GM23338 (cell line): ENCODE measurements at regions not wholly inside any gene's neighbourhood (a gene's known extent, or its start where the extent isn't known, plus 50 kb on each side); places are given as distances from the start of the nearest gene placed in this dataset.

Source experiments
- ATAC-seq: fragments of 200-7000 bp; cut with Tn5 transposase; 3 replicates; pipeline ENCODE4 v1.9.1; 2020
- DNase-seq: peaks from one replicate; pipeline ENCODE4 v3.0.0-alpha.2; 2015; ENCODE audit warnings: low spot score
- H2AFZ ChIP-seq: fragments of 200-600 bp; sonication (generic); 2 replicates; pipeline ENCODE4 v1.8.0; 2016; ENCODE audit warnings: antibody characterized with exemption, mild to moderate bottlenecking, moderate library complexity
- H3F3A ChIP-seq: fragments of 200-600 bp; sonication (generic); replicated peaks from 2 replicates; pipeline ENCODE4 v1.8.0; 2017; ENCODE audit warnings: antibody characterized with exemption, mixed run types, low read depth
- H3K27ac ChIP-seq: fragments of 200-600 bp; sonication (generic); 2 replicates; pipeline ENCODE4 v1.6.1; 2016; ENCODE audit warnings: low read depth
- H3K27me3 ChIP-seq: fragments of 200-600 bp; sonication (generic); 2 replicates; pipeline ENCODE4 v1.8.0; 2016; ENCODE audit warnings: mild to moderate bottlenecking, mixed run types, moderate library complexity; ENCODE audit not compliant: insufficient read depth
- H3K36me3 ChIP-seq: fragments of 200-600 bp; sonication (generic); 2 replicates; pipeline ENCODE4 v1.8.0; 2016; ENCODE audit warnings: mild to moderate bottlenecking; ENCODE audit not compliant: insufficient read depth
- H3K4me1 ChIP-seq: fragments of 200-600 bp; sonication (generic); 2 replicates; pipeline ENCODE4 v1.8.0; 2016; ENCODE audit warnings: mild to moderate bottlenecking, moderate library complexity; ENCODE audit not compliant: insufficient read depth
- H3K4me2 ChIP-seq: fragments of 200-600 bp; sonication (generic); 2 replicates; pipeline ENCODE4 v1.7.1; 2017; ENCODE audit warnings: mixed run types
- H3K4me3 ChIP-seq: fragments of 200-600 bp; sonication (generic); 2 replicates; pipeline ENCODE4 v1.6.1; 2016; ENCODE audit warnings: mixed run types
- H3K79me2 ChIP-seq: fragments of 200-600 bp; sonication (generic); replicated peaks from 2 replicates; pipeline ENCODE4 v1.8.0; 2017; ENCODE audit warnings: mild to moderate bottlenecking; ENCODE audit not compliant: insufficient read depth
- H3K9me2 ChIP-seq: fragments of 200-600 bp; sonication (generic); 2 replicates; pipeline ENCODE4 v1.8.0; 2017; ENCODE audit not compliant: insufficient read depth
- H4K20me1 ChIP-seq: fragments of 200-600 bp; sonication (generic); replicated peaks from 2 replicates; pipeline ENCODE4 v1.8.0; 2017; ENCODE audit warnings: mild to moderate bottlenecking; ENCODE audit not compliant: insufficient read depth
- H3K27ac Mint-ChIP-seq: 2 replicates; pipeline ENCODE4 v1.8.0; 2020; ENCODE audit warnings: inconsistent platforms, mild to moderate bottlenecking, moderate library complexity, mixed read lengths
- H3K27me3 Mint-ChIP-seq: 3 replicates; pipeline ENCODE4 v1.8.0; 2022; ENCODE audit warnings: low read depth, mild to moderate bottlenecking, moderate library complexity, mixed read lengths, inconsistent platforms; ENCODE audit not compliant: insufficient read depth, poor library complexity
- H3K36me3 Mint-ChIP-seq: 3 replicates; pipeline ENCODE4 v1.8.0; 2021; ENCODE audit warnings: low read depth, mild to moderate bottlenecking, inconsistent platforms, moderate library complexity, mixed read lengths
- H3K4me1 Mint-ChIP-seq: 3 replicates; pipeline ENCODE4 v1.8.0; 2020; ENCODE audit warnings: mild to moderate bottlenecking, inconsistent platforms, mixed read lengths
- H3K4me3 Mint-ChIP-seq: 3 replicates; pipeline ENCODE4 v1.8.0; 2021; ENCODE audit warnings: moderate library complexity, mild to moderate bottlenecking, inconsistent platforms, mixed read lengths
- H3K9me3 Mint-ChIP-seq: 3 replicates; pipeline ENCODE4 v1.8.0; 2020; ENCODE audit warnings: moderate library complexity, mild to moderate bottlenecking, inconsistent platforms, mixed read lengths
- EZH2 ChIP-seq: fragments of 200-600 bp; sonication (generic); IDR thresholded peaks from one replicate; pipeline ENCODE4 v1.8.0; 2017; ENCODE audit warnings: antibody characterized with exemption, mild to moderate bottlenecking, low read depth; ENCODE audit not compliant: unreplicated experiment
- JUNB ChIP-seq: IDR thresholded peaks from one replicate; pipeline ENCODE4 v1.6.1; 2016; ENCODE audit warnings: antibody characterized with exemption; ENCODE audit not compliant: unreplicated experiment
- NANOG ChIP-seq: IDR thresholded peaks from 2 replicates; pipeline ENCODE4 v1.6.1; 2016; ENCODE audit warnings: antibody characterized with exemption, borderline replicate concordance
- POLR2AphosphoS5 ChIP-seq: IDR thresholded peaks from 2 replicates; pipeline ENCODE4 v1.6.1; 2016; ENCODE audit warnings: antibody characterized with exemption, low read depth
- STAT1 ChIP-seq: IDR thresholded peaks from one replicate; pipeline ENCODE4 v1.6.1; 2016; ENCODE audit warnings: antibody characterized with exemption; ENCODE audit not compliant: unreplicated experiment
- ZNF331 ChIP-seq: fragments of 250-450 bp; sonication (Bioruptor Pico); IDR thresholded peaks from 2 replicates; pipeline ENCODE4 v1.5.0; 2020; ENCODE audit warnings: low read depth, mild to moderate bottlenecking, moderate library complexity
- TF ChIP-seq, protein P1 (sequence below), 2 experiments: fragments of 200-600 bp in 1 of 2; sonication (generic) in 1 of 2; conservative IDR thresholded peaks; 2 replicates each; pipeline versions ENCODE4 v1.5.1 to v1.6.1; 2016 to 2017; ENCODE audit warnings: antibody characterized with exemption in 2 of 2, low read depth in 2 of 2, mild to moderate bottlenecking in 2 of 2, moderate library complexity in 1 of 2
- TF ChIP-seq, protein P2 (sequence below): fragments of 250-450 bp; sonication (Bioruptor Pico); IDR thresholded peaks from 2 replicates; pipeline ENCODE4 v1.5.0; 2020; ENCODE audit warnings: mild to moderate bottlenecking, moderate library complexity
- TF ChIP-seq, protein P3 (sequence below): IDR thresholded peaks from one replicate; pipeline ENCODE4 v1.6.1; 2018; ENCODE audit warnings: antibody characterized with exemption; ENCODE audit not compliant: unreplicated experiment

DNA sequence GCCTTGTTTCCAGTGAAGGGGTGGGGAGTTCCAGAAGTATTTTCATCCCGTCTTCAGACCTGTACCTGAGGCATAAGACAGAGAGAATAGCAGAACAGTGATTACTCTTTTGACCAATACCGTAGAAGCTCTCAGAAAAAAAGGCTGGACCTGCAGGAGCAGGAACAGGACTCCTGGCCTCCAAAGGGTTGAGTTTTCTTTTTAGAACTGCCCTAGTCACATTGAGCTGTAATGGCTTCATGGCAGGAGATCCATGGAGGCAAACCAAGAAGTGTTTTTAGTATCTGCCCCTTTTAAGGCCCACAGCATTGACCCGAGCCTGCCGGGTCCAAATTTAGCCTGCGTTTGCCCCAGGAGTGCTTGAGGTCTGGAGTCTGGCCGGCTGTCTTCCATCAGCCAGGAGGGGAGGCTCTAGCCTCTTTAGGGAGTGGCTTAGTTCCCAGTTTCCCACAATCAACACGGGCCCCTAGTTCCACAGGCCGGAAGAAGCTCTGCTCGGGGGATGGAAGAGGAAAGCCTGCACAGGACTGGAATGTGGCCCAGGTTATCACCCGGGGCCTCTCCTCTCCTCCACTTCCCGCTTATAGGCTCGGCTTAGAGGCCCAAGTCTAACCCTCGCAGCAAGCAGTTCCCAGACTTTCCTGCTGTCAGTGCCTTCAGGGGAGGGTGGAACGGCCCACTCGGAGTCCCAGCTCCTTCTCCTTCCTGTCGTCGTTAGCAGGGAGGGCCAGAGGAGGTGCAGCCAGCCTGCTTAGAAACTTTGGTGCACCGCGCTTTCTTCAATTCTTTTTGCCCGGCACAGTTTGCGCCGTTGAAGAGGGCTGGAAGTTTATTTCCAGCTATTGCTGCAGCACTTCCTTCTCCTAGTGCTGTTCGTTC is 80.7 kb downstream of the C9orf152 start:
- Mint-ChIP-seq H3K4me1 (peaks cover 97% of the 10 kb centered on the region), H3K27me3 (no peaks in the 10 kb centered on the region), H3K4me3 (peak overlapping the region; percentile 27; the same call in 2 of the 3 replicates), H3K36me3 (peaks cover 9% of the 10 kb centered on the region), H3K27ac (peak overlapping the region; percentile 96; the same call in 1 of the 2 replicates), H3K9me3 (no peaks in the 10 kb centered on the region)
- Histone ChIP-seq H3K27me3 (no peaks in the 10 kb centered on the region), H3F3A (no peaks in the 10 kb centered on the region), H4K20me1 (no peaks in the 10 kb centered on the region), H3K9me2 (no peaks in the 10 kb centered on the region), H3K4me3 (no peak overlapping the region), H3K79me2 (peaks cover 60% of the 10 kb centered on the region), H2AFZ (no peak overlapping the region), H3K4me1 (peaks cover 71% of the 10 kb centered on the region), H3K27ac (peak overlapping the region; percentile 24), H3K4me2 (peak overlapping the region; percentile 53; the same call in 1 of the 2 replicates), H3K36me3 (no peaks in the 10 kb centered on the region)
- peak; percentile 77 for DNase-seq
- peak; percentile 35 for ATAC-seq
- no peak for TF ChIP-seq JUNB
- TF ChIP-seq, protein P1, sequence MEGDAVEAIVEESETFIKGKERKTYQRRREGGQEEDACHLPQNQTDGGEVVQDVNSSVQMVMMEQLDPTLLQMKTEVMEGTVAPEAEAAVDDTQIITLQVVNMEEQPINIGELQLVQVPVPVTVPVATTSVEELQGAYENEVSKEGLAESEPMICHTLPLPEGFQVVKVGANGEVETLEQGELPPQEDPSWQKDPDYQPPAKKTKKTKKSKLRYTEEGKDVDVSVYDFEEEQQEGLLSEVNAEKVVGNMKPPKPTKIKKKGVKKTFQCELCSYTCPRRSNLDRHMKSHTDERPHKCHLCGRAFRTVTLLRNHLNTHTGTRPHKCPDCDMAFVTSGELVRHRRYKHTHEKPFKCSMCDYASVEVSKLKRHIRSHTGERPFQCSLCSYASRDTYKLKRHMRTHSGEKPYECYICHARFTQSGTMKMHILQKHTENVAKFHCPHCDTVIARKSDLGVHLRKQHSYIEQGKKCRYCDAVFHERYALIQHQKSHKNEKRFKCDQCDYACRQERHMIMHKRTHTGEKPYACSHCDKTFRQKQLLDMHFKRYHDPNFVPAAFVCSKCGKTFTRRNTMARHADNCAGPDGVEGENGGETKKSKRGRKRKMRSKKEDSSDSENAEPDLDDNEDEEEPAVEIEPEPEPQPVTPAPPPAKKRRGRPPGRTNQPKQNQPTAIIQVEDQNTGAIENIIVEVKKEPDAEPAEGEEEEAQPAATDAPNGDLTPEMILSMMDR (conservative IDR thresholded peaks at IDR 0.05; ENCODE audit: low read depth in 2 of 2) = no peak
- TF ChIP-seq, protein P2, sequence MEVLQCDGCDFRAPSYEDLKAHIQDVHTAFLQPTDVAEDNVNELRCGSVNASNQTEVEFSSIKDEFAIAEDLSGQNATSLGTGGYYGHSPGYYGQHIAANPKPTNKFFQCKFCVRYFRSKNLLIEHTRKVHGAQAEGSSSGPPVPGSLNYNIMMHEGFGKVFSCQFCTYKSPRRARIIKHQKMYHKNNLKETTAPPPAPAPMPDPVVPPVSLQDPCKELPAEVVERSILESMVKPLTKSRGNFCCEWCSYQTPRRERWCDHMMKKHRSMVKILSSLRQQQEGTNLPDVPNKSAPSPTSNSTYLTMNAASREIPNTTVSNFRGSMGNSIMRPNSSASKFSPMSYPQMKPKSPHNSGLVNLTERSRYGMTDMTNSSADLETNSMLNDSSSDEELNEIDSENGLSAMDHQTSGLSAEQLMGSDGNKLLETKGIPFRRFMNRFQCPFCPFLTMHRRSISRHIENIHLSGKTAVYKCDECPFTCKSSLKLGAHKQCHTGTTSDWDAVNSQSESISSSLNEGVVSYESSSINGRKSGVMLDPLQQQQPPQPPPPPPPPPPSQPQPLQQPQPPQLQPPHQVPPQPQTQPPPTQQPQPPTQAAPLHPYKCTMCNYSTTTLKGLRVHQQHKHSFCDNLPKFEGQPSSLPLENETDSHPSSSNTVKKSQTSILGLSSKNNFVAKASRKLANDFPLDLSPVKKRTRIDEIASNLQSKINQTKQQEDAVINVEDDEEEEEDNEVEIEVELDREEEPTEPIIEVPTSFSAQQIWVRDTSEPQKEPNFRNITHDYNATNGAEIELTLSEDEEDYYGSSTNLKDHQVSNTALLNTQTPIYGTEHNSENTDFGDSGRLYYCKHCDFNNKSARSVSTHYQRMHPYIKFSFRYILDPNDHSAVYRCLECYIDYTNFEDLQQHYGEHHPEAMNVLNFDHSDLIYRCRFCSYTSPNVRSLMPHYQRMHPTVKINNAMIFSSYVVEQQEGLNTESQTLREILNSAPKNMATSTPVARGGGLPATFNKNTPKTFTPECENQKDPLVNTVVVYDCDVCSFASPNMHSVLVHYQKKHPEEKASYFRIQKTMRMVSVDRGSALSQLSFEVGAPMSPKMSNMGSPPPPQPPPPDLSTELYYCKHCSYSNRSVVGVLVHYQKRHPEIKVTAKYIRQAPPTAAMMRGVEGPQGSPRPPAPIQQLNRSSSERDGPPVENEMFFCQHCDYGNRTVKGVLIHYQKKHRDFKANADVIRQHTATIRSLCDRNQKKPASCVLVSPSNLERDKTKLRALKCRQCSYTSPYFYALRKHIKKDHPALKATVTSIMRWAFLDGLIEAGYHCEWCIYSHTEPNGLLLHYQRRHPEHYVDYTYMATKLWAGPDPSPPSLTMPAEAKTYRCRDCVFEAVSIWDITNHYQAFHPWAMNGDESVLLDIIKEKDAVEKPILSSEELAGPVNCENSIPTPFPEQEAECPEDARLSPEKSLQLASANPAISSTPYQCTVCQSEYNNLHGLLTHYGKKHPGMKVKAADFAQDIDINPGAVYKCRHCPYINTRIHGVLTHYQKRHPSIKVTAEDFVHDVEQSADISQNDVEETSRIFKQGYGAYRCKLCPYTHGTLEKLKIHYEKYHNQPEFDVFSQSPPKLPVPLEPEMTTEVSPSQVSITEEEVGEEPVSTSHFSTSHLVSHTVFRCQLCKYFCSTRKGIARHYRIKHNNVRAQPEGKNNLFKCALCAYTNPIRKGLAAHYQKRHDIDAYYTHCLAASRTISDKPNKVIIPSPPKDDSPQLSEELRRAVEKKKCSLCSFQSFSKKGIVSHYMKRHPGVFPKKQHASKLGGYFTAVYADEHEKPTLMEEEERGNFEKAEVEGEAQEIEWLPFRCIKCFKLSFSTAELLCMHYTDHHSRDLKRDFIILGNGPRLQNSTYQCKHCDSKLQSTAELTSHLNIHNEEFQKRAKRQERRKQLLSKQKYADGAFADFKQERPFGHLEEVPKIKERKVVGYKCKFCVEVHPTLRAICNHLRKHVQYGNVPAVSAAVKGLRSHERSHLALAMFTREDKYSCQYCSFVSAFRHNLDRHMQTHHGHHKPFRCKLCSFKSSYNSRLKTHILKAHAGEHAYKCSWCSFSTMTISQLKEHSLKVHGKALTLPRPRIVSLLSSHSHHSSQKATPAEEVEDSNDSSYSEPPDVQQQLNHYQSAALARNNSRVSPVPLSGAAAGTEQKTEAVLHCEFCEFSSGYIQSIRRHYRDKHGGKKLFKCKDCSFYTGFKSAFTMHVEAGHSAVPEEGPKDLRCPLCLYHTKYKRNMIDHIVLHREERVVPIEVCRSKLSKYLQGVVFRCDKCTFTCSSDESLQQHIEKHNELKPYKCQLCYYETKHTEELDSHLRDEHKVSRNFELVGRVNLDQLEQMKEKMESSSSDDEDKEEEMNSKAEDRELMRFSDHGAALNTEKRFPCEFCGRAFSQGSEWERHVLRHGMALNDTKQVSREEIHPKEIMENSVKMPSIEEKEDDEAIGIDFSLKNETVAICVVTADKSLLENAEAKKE (CRISPR knock-in tag) = no peak; the same call in 1 of the 2 replicates
- no peak for TF ChIP-seq POLR2AphosphoS5
- TF ChIP-seq, protein P3, sequence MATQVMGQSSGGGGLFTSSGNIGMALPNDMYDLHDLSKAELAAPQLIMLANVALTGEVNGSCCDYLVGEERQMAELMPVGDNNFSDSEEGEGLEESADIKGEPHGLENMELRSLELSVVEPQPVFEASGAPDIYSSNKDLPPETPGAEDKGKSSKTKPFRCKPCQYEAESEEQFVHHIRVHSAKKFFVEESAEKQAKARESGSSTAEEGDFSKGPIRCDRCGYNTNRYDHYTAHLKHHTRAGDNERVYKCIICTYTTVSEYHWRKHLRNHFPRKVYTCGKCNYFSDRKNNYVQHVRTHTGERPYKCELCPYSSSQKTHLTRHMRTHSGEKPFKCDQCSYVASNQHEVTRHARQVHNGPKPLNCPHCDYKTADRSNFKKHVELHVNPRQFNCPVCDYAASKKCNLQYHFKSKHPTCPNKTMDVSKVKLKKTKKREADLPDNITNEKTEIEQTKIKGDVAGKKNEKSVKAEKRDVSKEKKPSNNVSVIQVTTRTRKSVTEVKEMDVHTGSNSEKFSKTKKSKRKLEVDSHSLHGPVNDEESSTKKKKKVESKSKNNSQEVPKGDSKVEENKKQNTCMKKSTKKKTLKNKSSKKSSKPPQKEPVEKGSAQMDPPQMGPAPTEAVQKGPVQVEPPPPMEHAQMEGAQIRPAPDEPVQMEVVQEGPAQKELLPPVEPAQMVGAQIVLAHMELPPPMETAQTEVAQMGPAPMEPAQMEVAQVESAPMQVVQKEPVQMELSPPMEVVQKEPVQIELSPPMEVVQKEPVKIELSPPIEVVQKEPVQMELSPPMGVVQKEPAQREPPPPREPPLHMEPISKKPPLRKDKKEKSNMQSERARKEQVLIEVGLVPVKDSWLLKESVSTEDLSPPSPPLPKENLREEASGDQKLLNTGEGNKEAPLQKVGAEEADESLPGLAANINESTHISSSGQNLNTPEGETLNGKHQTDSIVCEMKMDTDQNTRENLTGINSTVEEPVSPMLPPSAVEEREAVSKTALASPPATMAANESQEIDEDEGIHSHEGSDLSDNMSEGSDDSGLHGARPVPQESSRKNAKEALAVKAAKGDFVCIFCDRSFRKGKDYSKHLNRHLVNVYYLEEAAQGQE = no peak
- no peak for TF ChIP-seq EZH2
- TF ChIP-seq NANOG = no peak
- TF ChIP-seq ZNF331 (CRISPR knock-in tag) = no peak
- TF ChIP-seq STAT1 = no peak
